DLD1 (cell line): ENCODE measurements at regions not wholly inside any gene's neighbourhood (a gene's known extent, or its start where the extent isn't known, plus 50 kb on each side); places are given as distances from the start of the nearest gene placed in this dataset.

Experiments
- in situ Hi-C: cut with HindIII; loops from 2 replicates; pipeline ENCODE4 v1.10.0; 2017; ENCODE audit warnings: low sequenced_read_pairs

- in situ Hi-C loops = no loop called here
Measured at GRCh38 chr2:150417278-150417677, 70.2 kb downstream of the RND3 start.

GRCh38 chr2:150415022-150415421 is 72.4 kb downstream of the RND3 start:
- in situ Hi-C loops = no loop called here

GRCh38 chr2:150413910-150414309 is 73.6 kb downstream of the RND3 start:
- in situ Hi-C loops = no loop called here

GRCh38 chr2:150413366-150413765 is 74.1 kb downstream of the RND3 start:
- in situ Hi-C loops = no loop called here

GRCh38 chr2:150410809-150411208 is 76.7 kb downstream of the RND3 start:
- in situ Hi-C loops = no loop called here

GRCh38 chr2:150409196-150409595 is 78.3 kb downstream of the RND3 start:
- in situ Hi-C loops = no loop called here

GRCh38 chr2:150404147-150404546 is 83.3 kb downstream of the RND3 start:
- in situ Hi-C loops = no loop called here

- in situ Hi-C loops = no loop called here
Measured at GRCh38 chr2:150403457-150403856, 84.0 kb downstream of the RND3 start.

- in situ Hi-C loops = no loop called here
Measured at GRCh38 chr2:150402953-150403352, 84.5 kb downstream of the RND3 start.

- in situ Hi-C loops = no loop called here
Measured at GRCh38 chr2:150400849-150401248, 86.6 kb downstream of the RND3 start.

GRCh38 chr2:150392614-150393013 is 94.9 kb downstream of the RND3 start:
- in situ Hi-C loops = no loop called here

GRCh38 chr2:150391779-150392178 is 95.7 kb downstream of the RND3 start:
- in situ Hi-C loops = no loop called here

- in situ Hi-C loops = no loop called here
Measured at GRCh38 chr2:150389447-150389846, 98.0 kb downstream of the RND3 start.

GRCh38 chr2:150388289-150388625 is 99.2 kb downstream of the RND3 start:
- in situ Hi-C loops = no loop called here

GRCh38 chr2:150387586-150388288 is 99.7 kb downstream of the RND3 start:
- in situ Hi-C loops = no loop called here

GRCh38 chr2:150385211-150385610 is 102.3 kb downstream of the RND3 start:
- in situ Hi-C loops = no loop called here

- in situ Hi-C loops = no loop called here
Measured at GRCh38 chr2:150383587-150383986, 103.9 kb downstream of the RND3 start.

- in situ Hi-C loops = no loop called here
Measured at GRCh38 chr2:150379166-150379565, 108.3 kb downstream of the RND3 start.

- in situ Hi-C loops = no loop called here
Measured at GRCh38 chr2:150378686-150379085, 108.8 kb downstream of the RND3 start.

GRCh38 chr2:150376553-150377335 is 110.7 kb downstream of the RND3 start:
- in situ Hi-C loops = no loop called here

GRCh38 chr2:150375333-150375732 is 112.1 kb downstream of the RND3 start:
- in situ Hi-C loops = no loop called here

GRCh38 chr2:150374492-150374891 is 113.0 kb downstream of the RND3 start:
- in situ Hi-C loops = no loop called here
